ENCODE measurements at regions not wholly inside any gene's neighbourhood (a gene's known extent, or its start where the extent isn't known, plus 50 kb on each side); places are given as distances from the start of the nearest gene placed in this dataset.

GRCh38 chr18:67621049-67621713, 104.7 kb upstream of the DSEL start:
- Histone ChIP-seq H3K4me1 (ENCODE audit: insufficient read depth) (no peaks in the 10 kb centered on the region), H3K4me3 (ENCODE audit: low read depth, low read length) (no peak overlapping the region), H3K27ac (ENCODE audit: low read depth) (no peak overlapping the region), H3K36me3 (ENCODE audit: insufficient read depth) (no peaks in the 10 kb centered on the region)
- DNase-seq (ENCODE audit: extremely low spot score): no peak
- 90% methylated on average over 2 of the region's 2 CpGs for WGBS

GRCh38 chr18:67618061-67618460, 101.5 kb upstream of the DSEL start:
- no peak overlapping the region for H3K27ac ChIP-seq (ENCODE audit: low read depth)
- no peaks in the 10 kb centered on the region for H3K4me1 ChIP-seq (ENCODE audit: insufficient read depth)
- DNase-seq (ENCODE audit: extremely low spot score): no peak
- 82% methylated on average over 4 of the region's 4 CpGs for WGBS
- no peak overlapping the region for H3K4me3 ChIP-seq (ENCODE audit: low read depth, low read length)
- no peaks in the 10 kb centered on the region for H3K36me3 ChIP-seq (ENCODE audit: insufficient read depth)

- no peaks in the 10 kb centered on the region for H3K36me3 ChIP-seq (ENCODE audit: insufficient read depth)
- H3K27ac ChIP-seq (ENCODE audit: low read depth): no peak overlapping the region
- H3K4me3 ChIP-seq (ENCODE audit: low read depth, low read length): no peak overlapping the region
- DNase-seq (ENCODE audit: extremely low spot score): no peak
- no peaks in the 10 kb centered on the region for H3K4me1 ChIP-seq (ENCODE audit: insufficient read depth)
- 94% methylated on average over 3 of the region's 3 CpGs for WGBS
These were observed 99.4 kb upstream of the DSEL start for GRCh38 chr18:67615876-67616275.

- no peak for DNase-seq (ENCODE audit: extremely low spot score)
- 93% methylated on average over 5 of the region's 5 CpGs for WGBS
- no peaks in the 10 kb centered on the region for H3K36me3 ChIP-seq (ENCODE audit: insufficient read depth)
These were observed 97.2 kb upstream of the DSEL start for GRCh38 chr18:67613731-67614130.

GRCh38 chr18:67612281-67612680, 95.8 kb upstream of the DSEL start:
- H3K36me3 ChIP-seq (ENCODE audit: insufficient read depth): no peaks in the 10 kb centered on the region
- no peak for DNase-seq (ENCODE audit: extremely low spot score)
- WGBS: 96% methylated on average over 1 of the region's 1 CpG
- no peak overlapping the region for H3K27ac ChIP-seq (ENCODE audit: low read depth)
- H3K4me3 ChIP-seq (ENCODE audit: low read depth, low read length): no peak overlapping the region
- no peaks in the 10 kb centered on the region for H3K4me1 ChIP-seq (ENCODE audit: insufficient read depth)

More at GRCh38 chr18:67613731-67614130, 97.2 kb upstream of the DSEL start:
- no peak overlapping the region for H3K4me3 ChIP-seq (ENCODE audit: low read depth, low read length)
- H3K27ac ChIP-seq (ENCODE audit: low read depth): no peak overlapping the region
- H3K4me1 ChIP-seq (ENCODE audit: insufficient read depth): no peaks in the 10 kb centered on the region

- H3K36me3 ChIP-seq (ENCODE audit: insufficient read depth): no peaks in the 10 kb centered on the region
- H3K4me1 ChIP-seq (ENCODE audit: insufficient read depth): no peaks in the 10 kb centered on the region
- H3K27ac ChIP-seq (ENCODE audit: low read depth): no peak overlapping the region
- no peak overlapping the region for H3K4me3 ChIP-seq (ENCODE audit: low read depth, low read length)
- WGBS: 43% methylated on average over 1 of the region's 1 CpG
- no peak for DNase-seq (ENCODE audit: extremely low spot score)
These were observed 92.2 kb upstream of the DSEL start for GRCh38 chr18:67608615-67609273.

GRCh38 chr18:67608191-67608590, 91.7 kb upstream of the DSEL start:
- DNase-seq (ENCODE audit: extremely low spot score): no peak
- H3K27ac ChIP-seq (ENCODE audit: low read depth): no peak overlapping the region
- H3K4me1 ChIP-seq (ENCODE audit: insufficient read depth): no peaks in the 10 kb centered on the region
- no peaks in the 10 kb centered on the region for H3K36me3 ChIP-seq (ENCODE audit: insufficient read depth)
- no peak overlapping the region for H3K4me3 ChIP-seq (ENCODE audit: low read depth, low read length)

- no peak overlapping the region for H3K4me3 ChIP-seq (ENCODE audit: low read depth, low read length)
- no peak overlapping the region for H3K27ac ChIP-seq (ENCODE audit: low read depth)
- no peaks in the 10 kb centered on the region for H3K4me1 ChIP-seq (ENCODE audit: insufficient read depth)
- H3K36me3 ChIP-seq (ENCODE audit: insufficient read depth): no peaks in the 10 kb centered on the region
- 55% methylated on average over 7 of the region's 7 CpGs for WGBS
- DNase-seq (ENCODE audit: extremely low spot score): no peak
These were observed 84.0 kb upstream of the DSEL start for GRCh38 chr18:67600181-67601180.

- no peak for DNase-seq (ENCODE audit: extremely low spot score)
- Histone ChIP-seq H3K4me1 (ENCODE audit: insufficient read depth) (no peaks in the 10 kb centered on the region), H3K27ac (ENCODE audit: low read depth) (no peak overlapping the region), H3K36me3 (ENCODE audit: insufficient read depth) (no peaks in the 10 kb centered on the region), H3K4me3 (ENCODE audit: low read depth, low read length) (no peak overlapping the region)
- WGBS: 53% methylated on average over 2 of the region's 2 CpGs
These were observed 82.8 kb upstream of the DSEL start for GRCh38 chr18:67599277-67599676.

GRCh38 chr18:67597759-67598158, 81.2 kb upstream of the DSEL start:
- no peaks in the 10 kb centered on the region for H3K4me1 ChIP-seq (ENCODE audit: insufficient read depth)
- WGBS: 74% methylated on average over 2 of the region's 2 CpGs
- no peaks in the 10 kb centered on the region for H3K36me3 ChIP-seq (ENCODE audit: insufficient read depth)
- H3K27ac ChIP-seq (ENCODE audit: low read depth): no peak overlapping the region
- no peak for DNase-seq (ENCODE audit: extremely low spot score)
- H3K4me3 ChIP-seq (ENCODE audit: low read depth, low read length): no peak overlapping the region

- WGBS: 98% methylated on average over 1 of the region's 1 CpG
- H3K27ac ChIP-seq (ENCODE audit: low read depth): no peak overlapping the region
- H3K4me3 ChIP-seq (ENCODE audit: low read depth, low read length): no peak overlapping the region
- no peaks in the 10 kb centered on the region for H3K36me3 ChIP-seq (ENCODE audit: insufficient read depth)
- no peaks in the 10 kb centered on the region for H3K4me1 ChIP-seq (ENCODE audit: insufficient read depth)
- no peak for DNase-seq (ENCODE audit: extremely low spot score)
These were observed 79.5 kb upstream of the DSEL start for GRCh38 chr18:67596003-67596402.

- Histone ChIP-seq H3K36me3 (ENCODE audit: insufficient read depth) (no peaks in the 10 kb centered on the region), H3K4me1 (ENCODE audit: insufficient read depth) (no peaks in the 10 kb centered on the region), H3K27ac (ENCODE audit: low read depth) (no peak overlapping the region), H3K4me3 (ENCODE audit: low read depth, low read length) (no peak overlapping the region)
- WGBS: 34% methylated on average over 3 of the region's 3 CpGs
- DNase-seq (ENCODE audit: extremely low spot score): no peak
These were observed 74.1 kb upstream of the DSEL start for GRCh38 chr18:67590571-67591141.

- Histone ChIP-seq H3K36me3 (ENCODE audit: insufficient read depth) (no peaks in the 10 kb centered on the region), H3K4me3 (ENCODE audit: low read depth, low read length) (no peak overlapping the region), H3K27ac (ENCODE audit: low read depth) (no peak overlapping the region), H3K4me1 (ENCODE audit: insufficient read depth) (no peaks in the 10 kb centered on the region)
- WGBS: 90% methylated on average over 3 of the region's 3 CpGs
- no peak for DNase-seq (ENCODE audit: extremely low spot score)
These were observed 72.8 kb upstream of the DSEL start for GRCh38 chr18:67589325-67589724.

Measured in urinary bladder (tissue), 3 donors.